ENCODE measurements at regions not wholly inside any gene's neighbourhood (a gene's known extent, or its start where the extent isn't known, plus 50 kb on each side); places are given as distances from the start of the nearest gene placed in this dataset.

DNA sequence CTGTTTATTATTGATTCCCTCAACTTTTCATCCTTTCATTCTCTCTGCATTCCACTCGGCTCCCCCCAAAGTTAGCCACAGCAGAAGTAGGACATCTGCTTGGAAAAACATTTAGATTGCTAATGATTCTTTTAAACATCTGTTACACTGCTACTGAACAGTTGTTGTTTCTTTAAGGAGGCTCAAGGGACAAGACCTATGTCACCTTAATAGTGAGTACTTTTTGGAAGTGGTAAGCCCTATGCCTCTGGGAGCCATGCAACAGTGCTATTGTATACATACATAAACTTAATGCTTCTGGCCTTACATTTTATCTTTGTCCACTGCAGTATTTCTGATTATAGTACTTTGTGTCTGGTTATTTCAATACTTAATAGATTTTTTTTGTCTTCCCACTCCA lies 628.2 kb upstream of the FOXG1 start:
- no peaks in the 10 kb centered on the region for H3K79me2 ChIP-seq (ENCODE audit: control insufficient read depth, insufficient read depth, low read length, poor library complexity)
- no peak overlapping the region for H3K9ac ChIP-seq (ENCODE audit: low read length)
- H3K4me1 ChIP-seq (ENCODE audit: control insufficient read depth in 1 of 2, insufficient read depth in 2 of 2, low read length in 2 of 2) = no peaks in the 10 kb centered on the region
- no CpG with 5 or more reads among the region's 1 CpG for WGBS (ENCODE audit: extremely low coverage, insufficient coverage, insufficient read length)
- H3K4ac ChIP-seq (ENCODE audit: low read depth, low read length) = no peak overlapping the region
- no peak overlapping the region for H3K23ac ChIP-seq (ENCODE audit: low read length)
- no peak overlapping the region for H3K27ac ChIP-seq (ENCODE audit: low read depth, low read length)
- no peaks in the 10 kb centered on the region for H3K27me3 ChIP-seq (ENCODE audit: insufficient read depth, low read length)
- no peak overlapping the region for H3K4me2 ChIP-seq (ENCODE audit: low read length)
- DNase-seq = no peak
- H3K14ac ChIP-seq (ENCODE audit: low read length) = no peak overlapping the region
- no peak overlapping the region for H3K18ac ChIP-seq (ENCODE audit: low read length)
- no peak overlapping the region for H2BK120ac ChIP-seq (ENCODE audit: insufficient read depth, low read length, poor library complexity)
- no peak overlapping the region for H2AFZ ChIP-seq (ENCODE audit: insufficient read depth, low read length, poor library complexity)
- H2AK5ac ChIP-seq (ENCODE audit: low read length) = no peak overlapping the region
- H4K91ac ChIP-seq (ENCODE audit: low read depth, low read length) = no peak overlapping the region
- H2BK12ac ChIP-seq (ENCODE audit: low read length) = no peak overlapping the region
- H4K8ac ChIP-seq (ENCODE audit: low read depth, low read length) = no peak overlapping the region
- no peak overlapping the region for H4K12ac ChIP-seq (ENCODE audit: low read depth, low read length)
- H3K79me1 ChIP-seq (ENCODE audit: low read length) = no peaks in the 10 kb centered on the region
- H3K36me3 ChIP-seq (ENCODE audit: control insufficient read depth in 1 of 2, insufficient read depth in 2 of 2, low read length in 2 of 2) = no peaks in the 10 kb centered on the region
- H3K4me3 ChIP-seq (ENCODE audit: low read depth, low read length) = no peak overlapping the region
- H3K9me3 ChIP-seq (ENCODE audit: insufficient read depth, low read depth, low read length) = no peaks in the 10 kb centered on the region
- no peak overlapping the region for H2BK5ac ChIP-seq (ENCODE audit: low read depth, low read length, poor library complexity)

GRCh38 chr14:28141662-28142061 lies 624.9 kb upstream of the FOXG1 start:
- Histone ChIP-seq H2AK5ac (ENCODE audit: low read length) (no peak overlapping the region), H3K36me3 (ENCODE audit: control insufficient read depth in 1 of 2, insufficient read depth in 2 of 2, low read length in 2 of 2) (no peaks in the 10 kb centered on the region), H3K4me1 (ENCODE audit: control insufficient read depth in 1 of 2, insufficient read depth in 2 of 2, low read length in 2 of 2) (no peaks in the 10 kb centered on the region), H4K12ac (ENCODE audit: low read depth, low read length) (no peak overlapping the region), H3K23ac (ENCODE audit: low read length) (no peak overlapping the region), H3K79me2 (ENCODE audit: control insufficient read depth, insufficient read depth, low read length, poor library complexity) (no peaks in the 10 kb centered on the region), H3K27me3 (ENCODE audit: insufficient read depth, low read length) (no peaks in the 10 kb centered on the region), H3K27ac (ENCODE audit: low read depth, low read length) (no peak overlapping the region), H3K14ac (ENCODE audit: low read length) (no peak overlapping the region), H2BK120ac (ENCODE audit: insufficient read depth, low read length, poor library complexity) (no peak overlapping the region), H4K91ac (ENCODE audit: low read depth, low read length) (no peak overlapping the region), H3K79me1 (ENCODE audit: low read length) (no peaks in the 10 kb centered on the region), H2AFZ (ENCODE audit: insufficient read depth, low read length, poor library complexity) (no peak overlapping the region), H2BK5ac (ENCODE audit: low read depth, low read length, poor library complexity) (no peak overlapping the region), H4K8ac (ENCODE audit: low read depth, low read length) (no peak overlapping the region), H3K9me3 (ENCODE audit: insufficient read depth, low read depth, low read length) (no peaks in the 10 kb centered on the region), H2BK12ac (ENCODE audit: low read length) (no peak overlapping the region), H3K4me2 (ENCODE audit: low read length) (no peak overlapping the region), H3K18ac (ENCODE audit: low read length) (no peak overlapping the region), H3K4me3 (ENCODE audit: low read depth, low read length) (no peak overlapping the region), H3K9ac (ENCODE audit: low read length) (no peak overlapping the region), H3K4ac (ENCODE audit: low read depth, low read length) (no peak overlapping the region)
- DNase-seq = no peak
- no CpG with 5 or more reads among the region's 2 CpGs for WGBS (ENCODE audit: extremely low coverage, insufficient coverage, insufficient read length)

DNA sequence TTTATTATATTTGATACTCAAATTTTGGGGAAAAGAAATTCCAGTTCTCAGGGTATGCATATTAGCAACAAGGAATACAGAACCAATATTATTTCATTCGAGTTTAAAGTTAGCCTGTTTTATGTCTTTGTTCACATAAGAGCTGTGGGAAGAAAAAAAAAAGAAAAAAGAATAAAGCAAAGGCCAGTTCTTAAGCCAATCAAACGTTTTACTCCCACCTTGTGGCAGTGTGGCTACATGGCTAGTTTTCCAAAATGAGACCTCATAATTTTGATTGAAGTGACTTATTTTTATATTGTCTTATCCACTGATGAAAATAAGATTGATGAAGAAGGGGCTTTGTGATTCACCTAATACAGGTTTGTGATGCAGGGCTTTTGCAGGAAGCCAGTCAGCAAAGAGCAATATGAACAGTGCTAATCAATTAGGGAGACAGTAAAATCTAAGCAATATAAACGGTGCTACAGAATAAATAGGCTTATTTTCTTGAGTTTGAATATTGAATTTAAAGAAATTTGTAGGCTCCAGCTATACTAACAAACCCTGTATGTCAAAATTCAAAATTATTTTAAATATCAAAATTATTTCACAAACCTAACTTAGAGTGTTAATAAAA lies 624.1 kb upstream of the FOXG1 start:
- no peak overlapping the region for H3K9ac ChIP-seq (ENCODE audit: low read length)
- H3K4ac ChIP-seq (ENCODE audit: low read depth, low read length) = no peak overlapping the region
- no peaks in the 10 kb centered on the region for H3K4me1 ChIP-seq (ENCODE audit: control insufficient read depth in 1 of 2, insufficient read depth in 2 of 2, low read length in 2 of 2)
- no peak overlapping the region for H2BK120ac ChIP-seq (ENCODE audit: insufficient read depth, low read length, poor library complexity)
- no peak overlapping the region for H3K18ac ChIP-seq (ENCODE audit: low read length)
- no peak overlapping the region for H2BK5ac ChIP-seq (ENCODE audit: low read depth, low read length, poor library complexity)
- H2AK5ac ChIP-seq (ENCODE audit: low read length) = no peak overlapping the region
- H3K79me2 ChIP-seq (ENCODE audit: control insufficient read depth, insufficient read depth, low read length, poor library complexity) = no peaks in the 10 kb centered on the region
- no peaks in the 10 kb centered on the region for H3K79me1 ChIP-seq (ENCODE audit: low read length)
- no peak overlapping the region for H3K4me3 ChIP-seq (ENCODE audit: low read depth, low read length)
- no peak overlapping the region for H4K12ac ChIP-seq (ENCODE audit: low read depth, low read length)
- no peaks in the 10 kb centered on the region for H3K36me3 ChIP-seq (ENCODE audit: control insufficient read depth in 1 of 2, insufficient read depth in 2 of 2, low read length in 2 of 2)
- H4K8ac ChIP-seq (ENCODE audit: low read depth, low read length) = no peak overlapping the region
- H2AFZ ChIP-seq (ENCODE audit: insufficient read depth, low read length, poor library complexity) = no peak overlapping the region
- H4K91ac ChIP-seq (ENCODE audit: low read depth, low read length) = no peak overlapping the region
- H2BK12ac ChIP-seq (ENCODE audit: low read length) = no peak overlapping the region
- WGBS (ENCODE audit: extremely low coverage, insufficient coverage, insufficient read length) = no CpG with 5 or more reads among the region's 3 CpGs
- H3K27ac ChIP-seq (ENCODE audit: low read depth, low read length) = no peak overlapping the region
- no peak overlapping the region for H3K14ac ChIP-seq (ENCODE audit: low read length)
- H3K9me3 ChIP-seq (ENCODE audit: insufficient read depth, low read depth, low read length) = no peaks in the 10 kb centered on the region
- no peak overlapping the region for H3K23ac ChIP-seq (ENCODE audit: low read length)
- H3K27me3 ChIP-seq (ENCODE audit: insufficient read depth, low read length) = no peaks in the 10 kb centered on the region
- DNase-seq = no peak
- H3K4me2 ChIP-seq (ENCODE audit: low read length) = no peak overlapping the region

GRCh38 chr14:28143316-28143715 lies 623.3 kb upstream of the FOXG1 start:
- Histone ChIP-seq H3K9me3 (ENCODE audit: insufficient read depth, low read depth, low read length) (no peaks in the 10 kb centered on the region), H2BK5ac (ENCODE audit: low read depth, low read length, poor library complexity) (no peak overlapping the region), H3K27ac (ENCODE audit: low read depth, low read length) (no peak overlapping the region), H3K18ac (ENCODE audit: low read length) (no peak overlapping the region), H3K4me2 (ENCODE audit: low read length) (no peak overlapping the region), H4K12ac (ENCODE audit: low read depth, low read length) (no peak overlapping the region), H4K91ac (ENCODE audit: low read depth, low read length) (no peak overlapping the region), H3K4me3 (ENCODE audit: low read depth, low read length) (no peak overlapping the region), H3K79me1 (ENCODE audit: low read length) (no peaks in the 10 kb centered on the region), H2AFZ (ENCODE audit: insufficient read depth, low read length, poor library complexity) (no peak overlapping the region), H3K27me3 (ENCODE audit: insufficient read depth, low read length) (no peaks in the 10 kb centered on the region), H3K9ac (ENCODE audit: low read length) (no peak overlapping the region), H3K4me1 (ENCODE audit: control insufficient read depth in 1 of 2, insufficient read depth in 2 of 2, low read length in 2 of 2) (no peaks in the 10 kb centered on the region), H3K23ac (ENCODE audit: low read length) (no peak overlapping the region), H2BK12ac (ENCODE audit: low read length) (no peak overlapping the region), H3K79me2 (ENCODE audit: control insufficient read depth, insufficient read depth, low read length, poor library complexity) (no peaks in the 10 kb centered on the region), H2AK5ac (ENCODE audit: low read length) (no peak overlapping the region), H3K14ac (ENCODE audit: low read length) (no peak overlapping the region), H4K8ac (ENCODE audit: low read depth, low read length) (no peak overlapping the region), H2BK120ac (ENCODE audit: insufficient read depth, low read length, poor library complexity) (no peak overlapping the region), H3K4ac (ENCODE audit: low read depth, low read length) (no peak overlapping the region), H3K36me3 (ENCODE audit: control insufficient read depth in 1 of 2, insufficient read depth in 2 of 2, low read length in 2 of 2) (no peaks in the 10 kb centered on the region)
- no peak for DNase-seq
- no CpG with 5 or more reads among the region's 3 CpGs for WGBS (ENCODE audit: extremely low coverage, insufficient coverage, insufficient read length)
